GM21529 (cell line): ENCODE measurements at regions not wholly inside any gene's neighbourhood (a gene's known extent, or its start where the extent isn't known, plus 50 kb on each side); places are given as distances from the start of the nearest gene placed in this dataset.

Source experiments
- ATAC-seq: cut with Tn5 transposase; IDR thresholded peaks from one replicate; pipeline ENCODE4 v1.9.1; 2021; ENCODE audit not compliant: unreplicated experiment

- ATAC-seq: no peak
Measured at GRCh38 chr1:220979371-220979770, 100.1 kb downstream of the HLX start.

DNA sequence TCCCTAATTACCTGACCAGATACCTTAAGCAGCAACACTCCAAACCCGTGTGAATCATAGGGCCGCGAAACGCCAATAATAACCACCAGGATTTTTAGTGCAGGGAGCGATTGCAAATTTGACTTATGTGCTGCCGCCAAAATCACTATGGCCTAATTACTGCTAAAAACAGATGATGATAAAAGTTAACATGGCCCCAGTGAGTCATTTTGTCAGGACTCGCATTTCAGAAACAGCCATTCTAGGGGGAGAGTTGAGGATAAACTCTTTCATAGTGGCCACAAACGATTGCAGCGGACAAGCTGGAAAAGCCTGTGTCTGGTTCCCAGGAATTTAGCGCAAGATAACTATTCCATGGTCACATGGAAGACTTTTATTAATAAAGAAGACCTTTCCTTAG, 103.4 kb downstream of the HLX start:
- no peak for ATAC-seq

- no peak for ATAC-seq
Measured at GRCh38 chr1:220983877-220984635, 104.8 kb downstream of the HLX start.

DNA sequence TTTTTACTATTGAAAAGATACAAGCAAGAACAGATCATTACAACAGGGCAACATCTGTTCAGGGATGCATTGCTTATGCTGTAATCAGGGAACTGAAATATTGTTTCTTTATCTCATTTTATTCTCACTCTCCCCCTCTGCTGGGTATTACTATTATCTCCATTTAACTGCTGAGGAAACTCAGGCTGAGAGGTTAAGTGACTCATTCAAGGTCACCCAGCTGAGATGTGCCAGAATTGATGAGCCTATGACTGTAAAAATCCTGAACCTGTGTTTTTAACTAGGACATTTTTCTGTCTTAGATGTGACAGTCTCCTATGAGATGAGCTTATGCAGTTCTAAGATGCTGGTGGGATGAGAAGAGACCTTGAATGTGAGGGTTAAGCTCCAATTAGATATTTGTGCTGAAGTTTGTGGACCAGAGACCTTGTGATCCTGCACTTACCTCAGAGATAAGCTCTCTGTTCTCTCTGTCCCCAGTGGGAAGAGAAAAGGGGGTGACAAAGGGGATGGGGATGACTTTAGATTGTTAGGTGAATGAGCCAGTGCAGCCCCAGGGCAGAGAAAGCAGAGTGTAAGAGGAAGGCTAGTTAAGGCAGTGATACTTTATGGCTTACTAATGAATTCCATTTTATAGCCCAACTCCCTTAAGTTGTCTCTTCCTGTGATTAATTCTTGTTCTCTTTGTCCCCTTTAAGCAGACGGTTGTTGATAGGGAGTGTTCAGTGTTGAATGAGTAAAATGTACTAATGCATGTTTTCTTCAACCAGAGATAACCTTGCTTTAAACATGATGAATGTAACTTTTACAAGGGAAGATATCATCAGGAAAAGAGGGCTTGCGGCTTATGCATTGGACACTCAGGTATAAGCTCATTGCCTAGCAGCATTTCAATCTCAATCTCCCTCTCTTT, 111.4 kb downstream of the HLX start:
- ATAC-seq: no peak

DNA sequence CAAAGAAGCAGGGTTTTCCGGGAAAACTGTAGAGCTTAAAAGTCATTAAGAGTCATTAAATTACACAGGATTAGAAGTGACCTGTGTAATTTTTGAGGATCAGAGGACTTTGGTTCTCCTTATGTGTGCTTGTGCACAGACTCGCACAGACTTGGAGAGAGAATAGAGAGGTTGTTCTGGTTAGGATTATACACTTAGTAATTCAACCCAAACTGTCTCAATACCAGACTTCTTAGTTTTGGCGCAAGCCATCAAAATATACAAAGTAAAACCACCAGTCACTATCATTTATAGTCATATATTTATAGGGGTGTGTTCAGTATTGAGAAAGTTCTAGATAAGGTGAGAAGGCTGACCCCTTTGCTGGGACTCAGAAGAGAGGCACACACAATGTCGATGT, 112.3 kb downstream of the HLX start:
- no peak for ATAC-seq

- ATAC-seq: no peak
Measured at GRCh38 chr1:220991959-220992704, 112.9 kb downstream of the HLX start.

DNA sequence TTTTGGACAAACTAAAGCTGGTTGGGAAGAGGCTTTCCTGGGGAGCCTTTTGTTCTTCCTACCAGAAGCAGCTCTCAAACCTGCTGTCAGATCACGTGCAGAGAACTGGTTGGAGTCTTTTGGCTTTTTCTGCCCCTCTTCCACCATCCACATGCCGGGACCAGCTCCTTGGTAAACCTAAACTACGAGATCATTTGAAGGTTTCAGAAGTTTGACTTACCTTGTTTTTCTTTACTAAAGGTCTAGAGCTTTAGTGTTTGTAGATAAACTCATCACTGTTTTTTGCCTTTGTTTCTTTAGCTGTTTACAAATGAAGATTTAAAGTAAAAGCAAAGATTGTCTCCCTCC, 113.4 kb downstream of the HLX start:
- no peak for ATAC-seq

DNA sequence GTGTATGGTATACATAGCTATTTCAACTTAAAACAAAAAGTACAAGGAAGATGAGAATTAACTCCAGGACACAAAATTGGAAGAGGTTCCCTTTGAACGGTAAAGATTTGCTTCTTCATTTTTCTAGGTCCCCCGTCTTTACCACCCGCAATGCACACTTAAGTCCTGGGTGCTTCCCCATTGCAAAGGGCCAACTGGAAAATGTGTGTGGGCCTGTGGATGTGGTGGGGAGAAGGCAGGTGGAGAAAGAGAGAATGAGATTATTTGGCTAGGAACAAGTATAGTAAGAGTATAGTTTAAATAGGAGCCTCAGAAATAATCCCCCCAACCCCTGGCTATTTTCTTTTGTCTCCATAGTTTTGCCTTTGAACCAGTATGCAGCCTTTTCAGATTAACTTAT, 115.4 kb downstream of the HLX start:
- ATAC-seq: no peak

DNA sequence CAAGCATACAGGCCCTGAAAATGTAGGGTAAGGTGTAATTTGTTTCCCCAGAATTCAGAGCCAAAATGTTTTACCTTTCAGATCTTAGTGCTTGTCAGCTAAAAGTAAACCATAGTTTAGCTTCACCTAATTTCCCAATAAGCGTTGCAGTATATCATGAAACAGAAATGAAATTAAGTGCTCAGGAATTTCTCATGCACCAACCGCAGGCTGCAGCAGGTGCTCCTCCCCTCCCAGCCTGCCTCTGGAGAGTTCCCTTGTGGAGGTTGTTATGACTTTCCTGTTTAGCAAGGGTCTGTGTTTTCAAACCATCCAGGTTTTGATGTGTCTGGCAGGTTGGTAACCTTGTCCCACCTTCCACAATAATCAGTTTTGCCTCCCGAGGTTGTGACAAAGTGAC, 118.5 kb downstream of the HLX start:
- no peak for ATAC-seq

- ATAC-seq: no peak
Measured at GRCh38 chr1:220999872-221000863, 120.9 kb downstream of the HLX start.

- ATAC-seq: no peak
Measured at GRCh38 chr1:221001167-221001566, 121.9 kb downstream of the HLX start.

DNA sequence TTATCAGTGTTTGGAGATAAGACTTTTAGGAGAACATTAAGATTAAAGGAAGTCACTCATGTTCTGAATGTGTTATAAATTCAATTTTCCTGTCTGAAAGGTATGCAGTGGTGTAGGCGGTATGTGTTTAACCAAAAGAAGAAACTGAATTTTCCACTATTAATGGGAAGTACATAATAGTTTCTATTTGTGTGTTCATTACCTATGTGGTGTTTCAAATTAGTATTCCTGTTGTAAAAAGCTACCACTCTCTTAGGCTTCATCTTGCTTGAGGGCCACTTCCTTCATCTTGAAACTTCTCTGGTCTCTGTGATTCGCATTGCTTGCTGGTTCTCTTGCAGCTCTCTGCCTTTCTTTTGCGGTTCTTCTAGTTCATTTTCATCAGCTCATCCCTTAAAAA, 123.4 kb downstream of the HLX start:
- ATAC-seq: no peak

GRCh38 chr1:221011145-221011544, 131.9 kb downstream of the HLX start:
- ATAC-seq: no peak

GRCh38 chr1:221012120-221012519, 132.9 kb downstream of the HLX start:
- ATAC-seq: no peak

GRCh38 chr1:221013691-221014660, 134.7 kb downstream of the HLX start:
- ATAC-seq: no peak

GRCh38 chr1:221015159-221015790, 136.0 kb downstream of the HLX start:
- no peak for ATAC-seq

GRCh38 chr1:221016751-221017150, 137.5 kb downstream of the HLX start:
- no peak for ATAC-seq

GRCh38 chr1:221018414-221018813, 139.2 kb downstream of the HLX start:
- ATAC-seq: no peak

DNA sequence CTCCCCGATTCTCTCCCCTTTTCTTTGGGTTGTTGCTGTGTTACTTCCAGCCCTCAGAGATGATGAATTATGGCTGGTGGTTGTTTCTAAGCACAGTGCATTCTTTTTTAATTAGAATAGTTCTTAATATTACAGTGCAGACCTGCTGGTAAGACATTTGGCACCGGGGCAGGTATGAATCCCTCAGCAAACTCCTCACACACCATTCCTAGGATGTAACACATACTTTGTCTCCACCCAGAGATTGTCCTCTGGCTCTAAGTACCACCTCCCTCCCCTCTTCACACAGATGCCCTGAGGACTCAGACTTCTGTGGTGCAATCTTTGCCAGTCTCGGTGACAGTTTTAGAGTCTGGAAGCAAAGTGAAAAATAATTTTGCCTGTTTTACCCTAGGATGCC, 143.1 kb downstream of the HLX start:
- ATAC-seq: no peak
